H9 (cell line): ENCODE measurements at regions not wholly inside any gene's neighbourhood (a gene's known extent, or its start where the extent isn't known, plus 50 kb on each side); places are given as distances from the start of the nearest gene placed in this dataset.

Experiments
- DNase-seq: peaks from one replicate; pipeline ENCODE4 v3.0.0-alpha.2; 2017
- H2AFZ ChIP-seq: one replicate; pipeline ENCODE4 v1.6.1; 2013; ENCODE audit warnings: mild to moderate bottlenecking, low read length, control low read depth, moderate library complexity
- H2AK5ac ChIP-seq: 2 replicates; pipeline ENCODE4 v1.6.1; 2013; ENCODE audit warnings: low read length, control low read depth, mixed read lengths; ENCODE audit not compliant: insufficient read length
- H2BK120ac ChIP-seq: one replicate; pipeline ENCODE4 v1.6.1; 2013; ENCODE audit warnings: low read depth, mild to moderate bottlenecking, low read length, control low read depth, inconsistent platforms; ENCODE audit not compliant: poor library complexity, severe bottlenecking
- H2BK12ac ChIP-seq: 2 replicates; pipeline ENCODE4 v1.6.1; 2013; ENCODE audit warnings: low read length, control low read depth, mixed read lengths, low read depth; ENCODE audit not compliant: insufficient read length
- H2BK15ac ChIP-seq: 2 replicates; pipeline ENCODE4 v1.6.1; 2013; ENCODE audit warnings: low read depth, low read length, control low read depth
- H2BK20ac ChIP-seq: one replicate; pipeline ENCODE4 v1.6.1; 2013; ENCODE audit warnings: low read depth, mild to moderate bottlenecking, low read length, control low read depth, inconsistent platforms; ENCODE audit not compliant: poor library complexity, severe bottlenecking
- H2BK5ac ChIP-seq: 2 replicates; pipeline ENCODE4 v1.6.1; 2013; ENCODE audit warnings: low read length, control low read depth, mixed read lengths; ENCODE audit not compliant: insufficient read length
- H3K14ac ChIP-seq: 2 replicates; pipeline ENCODE4 v1.6.1; 2013; ENCODE audit warnings: low read length, control low read depth; ENCODE audit not compliant: insufficient read depth
- H3K18ac ChIP-seq: 2 replicates; pipeline ENCODE4 v1.6.1; 2013; ENCODE audit warnings: low read depth, mild to moderate bottlenecking, mixed read lengths, low read length, control low read depth; ENCODE audit not compliant: insufficient read length
- H3K23ac ChIP-seq: 2 replicates; pipeline ENCODE4 v1.6.1; 2013; ENCODE audit warnings: low read length, control low read depth, mixed read lengths, low read depth; ENCODE audit not compliant: insufficient read length
- H3K23me2 ChIP-seq: 2 replicates; pipeline ENCODE4 v1.6.1; 2013; ENCODE audit warnings: low read depth, mild to moderate bottlenecking, mixed read lengths, low read length, control low read depth; ENCODE audit not compliant: insufficient read length, poor library complexity, severe bottlenecking
- H3K27ac ChIP-seq: 2 replicates; pipeline ENCODE4 v1.5.1; 2013; ENCODE audit warnings: low read length, control low read depth, mixed read lengths, low read depth; ENCODE audit not compliant: insufficient read length
- H3K27me3 ChIP-seq: 2 replicates; pipeline ENCODE4 v1.6.1; 2013; ENCODE audit warnings: low read length, control low read depth, inconsistent platforms; ENCODE audit not compliant: insufficient read depth
- H3K4ac ChIP-seq: 2 replicates; pipeline ENCODE4 v1.6.1; 2013; ENCODE audit warnings: low read depth, mild to moderate bottlenecking, control low read depth, inconsistent platforms, low read length, moderate library complexity
- H3K4me1 ChIP-seq: 2 replicates; pipeline ENCODE4 v1.6.1; 2013; ENCODE audit warnings: low read length, control low read depth, inconsistent platforms; ENCODE audit not compliant: insufficient read depth
- H3K4me2 ChIP-seq: 2 replicates; pipeline ENCODE4 v1.6.1; 2013; ENCODE audit warnings: low read length, control low read depth, mixed read lengths; ENCODE audit not compliant: insufficient read length, insufficient read depth
- H3K56ac ChIP-seq: 2 replicates; pipeline ENCODE4 v1.6.1; 2013; ENCODE audit warnings: low read depth, mild to moderate bottlenecking, mixed read lengths, low read length, control low read depth; ENCODE audit not compliant: insufficient read length
- H3K79me1 ChIP-seq: 2 replicates; pipeline ENCODE4 v1.6.1; 2013; ENCODE audit warnings: low read depth, mild to moderate bottlenecking, moderate library complexity, low read length, control low read depth, inconsistent platforms; ENCODE audit not compliant: insufficient read depth, poor library complexity, severe bottlenecking
- H3K79me2 ChIP-seq: 2 replicates; pipeline ENCODE4 v1.6.1; 2013; ENCODE audit warnings: low read length, control low read depth, inconsistent platforms; ENCODE audit not compliant: insufficient read depth
- H3K9ac ChIP-seq: 2 replicates; pipeline ENCODE4 v1.6.1; 2013; ENCODE audit warnings: low read length, control low read depth, mixed read lengths; ENCODE audit not compliant: insufficient read length; ENCODE audit errors: extremely low read depth
- H3K9me3 ChIP-seq: one replicate; pipeline ENCODE4 v1.6.1; 2013; ENCODE audit warnings: low read depth, low read length, inconsistent platforms; ENCODE audit not compliant: control insufficient read depth
- H3T11ph ChIP-seq: one replicate; pipeline ENCODE4 v1.6.1; 2013; ENCODE audit warnings: mild to moderate bottlenecking, low read length, control low read depth, inconsistent platforms
- H4K20me1 ChIP-seq: one replicate; pipeline ENCODE4 v1.6.1; 2013; ENCODE audit not compliant: control insufficient read depth, insufficient read length, insufficient read depth
- H4K5ac ChIP-seq: 2 replicates; pipeline ENCODE4 v1.6.1; 2013; ENCODE audit warnings: low read depth, mild to moderate bottlenecking, mixed read lengths, low read length, control low read depth; ENCODE audit not compliant: insufficient read length
- H4K8ac ChIP-seq: replicated peaks from 2 replicates; pipeline ENCODE4 v1.6.1; 2013; ENCODE audit warnings: low read length, control low read depth, mixed read lengths, low read depth; ENCODE audit not compliant: insufficient read length
- H4K91ac ChIP-seq: 2 replicates; pipeline ENCODE4 v1.6.1; 2013; ENCODE audit warnings: low read depth, mild to moderate bottlenecking, moderate library complexity, mixed read lengths, low read length, control low read depth; ENCODE audit not compliant: insufficient read length
- H3K27ac Mint-ChIP-seq, 3 experiments: 2 replicates in 2 of 3; 3 replicates in 1 of 3; pipeline ENCODE4 v1.8.0; 2020 to 2021; ENCODE audit warnings: mixed read lengths in 3 of 3, mild to moderate bottlenecking in 1 of 3, moderate library complexity in 1 of 3
- H3K27me3 Mint-ChIP-seq: 2 replicates; pipeline ENCODE4 v1.8.0; 2021; ENCODE audit warnings: low read depth, mild to moderate bottlenecking, moderate library complexity, mixed read lengths
- H3K36me3 Mint-ChIP-seq, 3 experiments: 2 replicates in 2 of 3; 3 replicates in 1 of 3; pipeline ENCODE4 v1.8.0; 2020 to 2021; ENCODE audit warnings: low read depth in 3 of 3, mixed read lengths in 3 of 3; ENCODE audit not compliant: insufficient read depth in 1 of 3
- H3K4me1 Mint-ChIP-seq, 2 experiments: 2 replicates each; pipeline ENCODE4 v1.8.0; 2020; ENCODE audit warnings: mixed read lengths in 2 of 2
- H3K4me3 Mint-ChIP-seq, 2 experiments: 2 replicates in 1 of 2; 3 replicates in 1 of 2; pipeline ENCODE4 v1.8.0; 2020 to 2021; ENCODE audit warnings: mild to moderate bottlenecking in 2 of 2, mixed read lengths in 2 of 2, moderate library complexity in 1 of 2
- H3K9me3 Mint-ChIP-seq, 2 experiments: 2 replicates in 1 of 2; 3 replicates in 1 of 2; pipeline ENCODE4 v1.8.0; 2020; ENCODE audit warnings: mild to moderate bottlenecking in 2 of 2, mixed read lengths in 2 of 2, moderate library complexity in 1 of 2
- CTCF ChIP-seq: fragments of 200-600 bp; sonication (generic); conservative IDR thresholded peaks from 3 replicates; pipeline ENCODE4 v1.8.0; 2021; ENCODE audit warnings: antibody characterized with exemption, mild to moderate bottlenecking
- WGBS: extraction: QIAGEN DNeasy Blood & Tissue Kit; methylation state at CpG from one replicate; pipeline ENCODE4 v1.1.7; 2013; ENCODE audit warnings: missing lambda C conversion rate, low lambda C conversion rate, mixed read lengths; ENCODE audit not compliant: insufficient read length; ENCODE audit errors: extremely low coverage; 5-methylcytosine and 5-hydroxymethylcytosine counted together

GRCh38 chr9:86507212-86507630 lies 153.0 kb upstream of the TUT7 start:
- Histone ChIP-seq H2BK120ac (no peak overlapping the region), H2AFZ (no peak overlapping the region), H3K23ac (no peak overlapping the region), H3T11ph (no peak overlapping the region), H3K4ac (no peak overlapping the region), H2BK5ac (no peak overlapping the region), H3K9ac (no peak overlapping the region), H3K9me3 (no peaks in the 10 kb centered on the region), H2AK5ac (no peak overlapping the region), H4K8ac (no peak overlapping the region), H2BK20ac (no peak overlapping the region), H3K14ac (no peak overlapping the region), H3K23me2 (no peaks in the 10 kb centered on the region), H3K56ac (no peak overlapping the region), H3K27ac (no peak overlapping the region), H3K4me1 (no peaks in the 10 kb centered on the region), H4K20me1 (no peaks in the 10 kb centered on the region), H3K4me2 (no peak overlapping the region), H3K27me3 (no peaks in the 10 kb centered on the region), H3K18ac (no peak overlapping the region), H3K79me2 (no peaks in the 10 kb centered on the region), H4K91ac (no peak overlapping the region), H2BK15ac (no peak overlapping the region), H4K5ac (no peak overlapping the region), H2BK12ac (no peak overlapping the region), H3K79me1 (no peaks in the 10 kb centered on the region)
- Mint-ChIP-seq H3K27me3 (no peaks in the 10 kb centered on the region), H3K4me1 (peaks cover 9 to 10% of the 10 kb centered on the region in 2 experiments), H3K36me3 (no peaks in the 10 kb centered on the region), H3K9me3 (no peaks in the 10 kb centered on the region; a peak in 1 of 5 replicates), H3K4me3 (no peak overlapping the region), H3K27ac (peak overlapping the region in 2 of 3 experiments; percentile 18 to 34; a peak in 1 of 7 replicates)
- no peak for DNase-seq
- TF ChIP-seq CTCF: no peak
- WGBS: no CpG with 5 or more reads among the region's 6 CpGs
